Peyer's patch (tissue), 4 donors: ENCODE measurements at regions not wholly inside any gene's neighbourhood (a gene's known extent, or its start where the extent isn't known, plus 50 kb on each side); places are given as distances from the start of the nearest gene placed in this dataset.
"Not testable (repeated sequence)": the region's sequence is repeated elsewhere in the genome, so short reads cannot be mapped to it uniquely, and the experiment has no call there.

Experiments
- CTCF ChIP-seq, 6 experiments: fragments of 450-650 bp in 4 of 6; fragments of 200-600 bp in 2 of 6; sonication (generic) in 1 of 6; IDR thresholded peaks; one replicate each; pipeline ENCODE4 v1.5.1; 2017 to 2019; ENCODE audit warnings: antibody characterized with exemption in 6 of 6, mild to moderate bottlenecking in 3 of 6, moderate library complexity in 1 of 6
- POLR2A ChIP-seq, 2 donors: fragments of 450-650 bp; IDR thresholded peaks; one replicate each; pipeline ENCODE4 v1.5.1; 2017; ENCODE audit warnings: antibody characterized with exemption in 2 of 2, mild to moderate bottlenecking in 2 of 2, moderate library complexity in 2 of 2

DNA sequence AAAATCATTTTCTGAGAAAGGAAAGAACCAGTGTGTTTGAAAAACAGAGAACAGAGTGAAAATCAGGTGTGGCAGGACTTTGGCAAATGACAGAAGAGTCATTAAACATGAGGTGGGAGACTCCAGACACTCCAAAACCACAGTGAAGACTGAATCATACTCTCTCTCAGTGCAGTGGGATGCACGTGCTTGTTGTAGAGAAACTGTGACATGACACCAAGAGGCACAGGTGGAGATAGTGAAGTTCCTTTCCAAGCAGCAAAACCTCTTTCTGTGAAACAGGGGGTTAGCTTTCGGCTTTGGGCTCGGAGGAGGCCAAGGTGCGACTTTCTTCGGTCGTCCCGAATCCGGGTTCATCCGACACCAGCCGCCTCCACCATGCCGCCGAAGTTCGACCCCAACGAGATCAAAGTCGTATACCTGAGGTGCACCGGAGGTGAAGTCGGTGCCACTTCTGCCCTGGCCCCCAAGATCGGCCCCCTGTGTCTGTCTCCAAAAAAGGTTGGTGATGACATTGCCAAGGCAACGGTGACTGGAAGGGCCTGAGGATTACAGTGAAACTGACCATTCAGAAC is 599.0 kb downstream of the DOK5 start:
- not testable (repeated sequence) for TF ChIP-seq CTCF, POLR2A (IDR thresholded peaks at IDR 0.05)
